DMS53 treated with DMSO at 0.1 percent for 48 hours (cell line): ENCODE measurements at regions not wholly inside any gene's neighbourhood (a gene's known extent, or its start where the extent isn't known, plus 50 kb on each side); places are given as distances from the start of the nearest gene placed in this dataset.
"Not testable (repeated sequence)": the region's sequence is repeated elsewhere in the genome, so short reads cannot be mapped to it uniquely, and the experiment has no call there.

ENCODE experiments used
- DNase-seq: peaks from one replicate; lab custom pipeline; 2025; ENCODE audit not compliant: unreplicated experiment; lab: John Stamatoyannopoulos, UW

DNA sequence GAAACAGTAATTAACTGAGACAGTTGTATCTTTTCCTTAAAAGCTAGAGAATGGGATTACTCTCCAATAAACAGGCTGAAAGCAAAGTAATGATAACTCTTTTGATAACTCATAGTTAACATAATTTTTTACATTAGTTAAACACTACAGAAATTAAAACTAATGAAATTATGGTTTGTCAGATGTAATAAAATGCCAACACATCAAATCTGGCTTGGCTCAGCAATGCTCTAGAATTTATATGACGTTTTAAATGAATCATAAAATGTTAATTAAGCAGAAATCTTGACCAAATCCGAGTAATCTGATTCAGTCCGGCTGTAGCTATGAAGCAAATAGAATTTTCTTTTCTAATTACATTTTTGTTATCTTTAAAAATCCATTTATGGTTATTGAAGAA is 244.2 kb upstream of the NR3C2 start:
- no peak for DNase-seq

DNA sequence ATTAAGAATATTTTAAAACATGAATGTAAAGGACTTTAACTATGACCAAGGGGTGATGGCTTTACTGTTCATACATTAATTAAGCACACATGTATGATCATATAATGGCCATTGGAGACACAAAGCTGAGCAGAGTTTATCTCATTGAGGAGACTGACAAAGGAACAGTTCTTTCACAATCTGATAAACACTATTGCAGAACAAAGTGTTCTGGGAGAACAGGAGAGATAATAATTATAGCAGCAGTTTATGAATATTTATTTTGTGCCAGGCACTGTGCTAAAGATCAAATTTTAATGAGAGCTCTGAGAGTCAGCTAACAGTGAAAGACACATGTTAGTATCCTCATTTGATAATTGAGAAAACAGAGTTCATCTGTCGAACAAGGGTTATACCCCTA is 242.4 kb upstream of the NR3C2 start:
- no peak for DNase-seq

DNA sequence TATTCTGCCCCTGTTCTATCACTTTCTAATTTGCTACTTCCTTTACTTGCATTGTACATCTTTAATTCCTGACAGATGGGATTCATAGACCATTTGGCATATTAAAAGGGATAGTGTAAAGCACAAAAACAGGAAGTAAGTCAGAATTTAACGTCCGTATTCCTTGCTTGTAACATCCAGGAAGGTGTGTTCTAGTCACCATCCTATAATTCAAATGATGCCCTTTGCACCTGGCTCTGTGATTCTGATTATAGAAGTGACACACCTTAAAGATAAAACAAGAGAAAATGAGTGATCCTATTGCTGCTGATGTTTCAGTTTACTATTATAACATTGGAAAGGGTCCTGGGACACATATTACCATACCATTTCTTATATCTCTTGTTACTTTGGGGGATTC is 238.7 kb upstream of the NR3C2 start:
- DNase-seq = no peak

DNA sequence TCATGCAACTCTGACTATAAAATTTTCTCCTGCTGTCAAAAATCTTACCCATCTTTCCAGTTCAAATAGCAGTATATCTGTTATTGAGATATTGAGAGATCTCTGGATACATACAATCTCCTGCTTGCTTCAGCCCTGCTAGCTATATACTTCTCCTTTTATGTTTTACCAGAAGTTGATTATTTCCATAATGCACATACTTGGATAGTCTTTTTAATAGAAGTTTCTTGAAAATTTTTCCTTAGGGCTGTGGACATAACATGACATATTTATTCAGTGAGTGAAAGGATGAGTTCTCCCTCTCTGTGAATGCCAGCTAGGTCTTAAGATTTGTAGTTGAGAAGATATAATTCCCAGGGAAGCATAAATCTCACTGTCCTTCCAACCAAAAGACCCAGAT is 234.1 kb upstream of the NR3C2 start:
- DNase-seq = no peak

DNA sequence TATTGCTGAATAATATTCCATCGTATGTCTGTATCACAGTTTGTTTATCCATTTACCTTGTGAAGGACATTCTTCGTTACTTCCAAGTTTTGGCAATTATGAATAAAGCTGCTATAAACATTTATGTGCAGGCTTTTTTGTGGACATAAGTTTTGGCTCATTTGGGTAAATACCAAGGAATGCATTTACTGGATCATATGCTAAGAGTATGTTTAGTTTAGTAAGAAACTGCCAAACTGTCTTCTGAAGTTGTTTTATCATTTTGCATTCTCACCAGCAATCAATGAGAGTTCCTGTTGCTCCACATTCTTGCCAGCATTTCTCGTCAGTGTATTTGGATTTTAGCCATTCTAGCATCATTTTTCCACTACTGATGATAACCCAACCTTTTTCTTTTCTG is 232.7 kb upstream of the NR3C2 start:
- DNase-seq = no peak

DNA sequence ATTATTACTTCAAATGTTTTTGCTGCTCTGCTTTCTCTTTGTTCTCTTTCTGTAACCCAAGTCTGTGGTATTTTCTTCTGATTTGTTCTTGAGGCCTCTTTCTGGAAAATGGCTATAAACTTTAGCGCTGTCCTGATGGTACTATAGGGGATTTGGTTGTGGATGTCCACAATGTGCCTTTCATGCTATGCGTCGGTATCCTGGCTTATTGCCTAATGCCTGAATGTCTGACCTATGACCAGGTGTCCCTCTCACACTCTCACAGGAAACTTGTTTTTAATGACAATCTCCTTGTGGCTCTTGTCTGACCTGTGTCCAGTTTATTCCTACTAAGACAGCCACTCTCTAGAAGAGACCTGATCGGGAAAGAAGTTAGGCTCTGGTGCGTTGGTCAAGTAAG is 222.4 kb upstream of the NR3C2 start:
- no peak for DNase-seq

DNA sequence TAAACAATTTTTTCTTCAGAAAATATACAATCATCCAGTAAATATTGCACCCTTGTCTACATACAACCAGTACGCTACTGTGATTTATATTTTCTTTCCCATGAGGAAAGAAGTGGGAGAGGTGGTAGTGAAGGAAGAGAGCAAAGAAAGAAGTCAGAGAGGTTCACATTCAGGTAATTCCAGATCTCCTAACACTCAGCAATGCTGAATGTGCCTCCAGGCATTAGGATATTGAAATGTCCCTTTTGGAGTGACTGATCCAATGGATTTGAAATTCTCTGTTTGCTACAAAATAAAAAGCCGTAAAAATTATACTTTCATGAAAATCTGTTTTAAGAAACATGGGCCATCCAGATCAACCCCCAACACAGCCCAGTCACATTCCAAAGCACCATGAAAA is 211.9 kb upstream of the NR3C2 start:
- DNase-seq = no peak

DNA sequence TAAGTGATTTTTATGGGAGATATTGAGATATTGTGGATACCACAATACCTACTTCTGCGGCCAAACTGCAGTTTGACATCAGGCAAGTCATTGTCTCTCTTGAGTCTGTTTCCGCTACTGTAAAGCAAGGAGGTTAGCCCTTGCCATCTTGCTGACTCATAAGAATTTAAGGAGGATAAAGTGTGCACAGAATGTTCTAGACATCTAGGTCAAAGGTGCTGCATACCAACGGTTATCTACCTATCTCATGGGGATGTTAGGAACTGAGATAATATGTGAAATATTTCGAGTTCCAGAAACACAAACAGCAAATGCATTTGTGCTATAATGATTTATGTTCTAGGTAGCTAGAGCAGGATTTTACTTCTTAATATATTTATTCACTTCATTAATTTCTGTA is 211.5 kb upstream of the NR3C2 start:
- DNase-seq = no peak

DNA sequence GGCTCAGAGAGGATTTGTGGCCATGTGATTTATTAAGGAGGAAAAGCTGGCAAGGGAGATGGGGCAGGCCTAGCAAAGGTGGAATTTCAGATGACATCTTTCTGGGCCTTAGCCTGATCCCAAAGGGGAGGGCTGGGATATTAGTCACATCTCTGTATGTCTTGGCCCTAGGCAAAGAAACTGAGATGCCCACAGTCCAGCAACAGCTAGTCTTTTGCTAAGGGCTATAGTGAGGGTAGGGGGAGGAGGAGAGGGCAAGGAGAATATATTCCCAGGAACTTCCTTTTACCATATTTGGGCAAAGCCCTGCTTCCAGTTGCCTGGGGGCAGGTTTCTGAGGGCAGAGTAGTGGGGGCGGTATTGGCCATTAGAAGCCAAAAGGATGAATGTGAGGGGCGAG is 209.8 kb upstream of the NR3C2 start:
- DNase-seq = no peak

DNA sequence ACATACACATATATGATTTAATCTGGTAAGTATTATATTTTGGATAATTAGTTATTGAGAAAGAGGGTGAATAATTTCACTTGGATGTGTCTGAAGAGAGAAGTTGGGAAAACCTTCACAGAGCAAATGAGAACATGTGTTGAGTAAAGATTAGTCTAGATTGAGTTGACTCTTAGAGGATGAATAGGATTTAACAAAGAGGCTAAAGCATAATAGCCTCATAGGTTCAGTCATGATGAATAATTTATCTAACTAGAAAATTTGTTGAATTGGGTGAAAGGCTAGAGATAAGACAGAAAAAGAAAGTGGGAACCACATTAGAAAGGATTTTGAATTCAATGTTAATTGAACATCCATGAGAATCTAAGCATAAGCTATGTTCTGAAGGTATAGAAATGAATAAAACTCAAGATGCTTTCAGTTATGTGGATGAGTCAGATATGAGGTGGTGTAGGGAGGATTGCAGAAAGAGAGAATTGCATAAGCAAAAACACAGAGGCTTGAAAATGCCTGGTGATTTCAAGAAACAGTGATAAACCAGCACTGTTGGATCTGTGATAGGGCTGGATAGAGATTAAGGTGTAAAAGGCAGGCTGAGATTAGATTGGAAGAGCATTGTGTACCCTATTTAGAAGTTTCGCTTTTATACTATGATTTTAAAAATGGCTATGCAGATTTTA is 207.6 kb upstream of the NR3C2 start:
- DNase-seq = no peak

DNA sequence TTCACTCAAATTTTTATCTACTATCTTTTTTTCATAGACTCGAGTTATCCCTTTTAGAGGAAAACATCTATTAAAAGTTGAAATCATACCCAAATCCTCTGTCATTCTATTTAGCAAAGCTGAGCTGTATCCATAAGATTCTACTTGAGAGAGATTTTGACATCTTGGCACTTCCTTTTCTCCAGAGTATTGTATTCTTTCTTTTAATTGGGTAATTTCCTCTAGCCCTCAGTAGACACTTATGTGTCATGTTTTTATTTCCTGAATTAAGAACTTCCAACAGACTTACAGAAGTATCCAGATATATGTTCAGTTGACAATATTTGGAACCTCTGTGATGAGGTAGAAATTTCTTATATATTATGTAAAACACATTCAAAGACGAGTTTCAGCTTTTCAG is 201.6 kb upstream of the NR3C2 start:
- no peak for DNase-seq

DNA sequence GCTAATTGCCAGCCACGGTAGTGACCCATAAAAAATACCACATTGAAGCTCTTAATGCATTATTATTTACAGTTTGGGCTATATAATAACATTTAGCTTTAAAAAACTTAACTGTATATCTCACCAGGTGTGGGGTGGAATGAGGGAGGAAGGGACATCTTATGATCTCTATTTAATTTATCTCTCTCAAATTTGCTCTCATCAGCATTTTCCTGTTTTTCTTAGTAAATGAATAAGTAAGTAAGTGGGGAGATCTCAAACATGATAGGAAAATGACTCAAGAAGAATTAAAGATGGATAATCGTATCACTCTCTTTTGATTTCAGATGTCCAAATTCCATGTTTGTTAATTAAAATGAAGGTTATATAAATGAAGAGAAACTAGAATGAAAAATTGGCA is 200.7 kb upstream of the NR3C2 start:
- no peak for DNase-seq

DNA sequence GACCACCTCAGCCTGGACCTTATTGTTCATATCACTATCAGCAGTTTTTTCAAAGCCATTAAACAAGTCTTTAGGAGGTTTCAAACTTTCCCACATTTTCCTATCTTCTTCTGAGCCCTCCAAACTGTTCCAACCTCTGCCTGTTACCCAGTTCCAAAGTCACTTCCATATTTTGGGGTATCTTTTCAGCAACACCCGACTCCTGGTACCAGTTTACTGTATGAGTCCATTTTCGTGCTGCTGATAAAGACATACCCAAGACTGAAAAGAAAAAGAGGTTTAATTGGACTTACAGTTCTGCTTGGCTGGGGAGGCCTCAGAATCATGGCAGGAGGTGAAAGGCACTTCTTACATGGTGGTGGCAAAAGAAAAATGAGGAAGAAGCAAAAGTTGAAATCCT is 195.9 kb upstream of the NR3C2 start:
- not testable (repeated sequence) for DNase-seq

DNA sequence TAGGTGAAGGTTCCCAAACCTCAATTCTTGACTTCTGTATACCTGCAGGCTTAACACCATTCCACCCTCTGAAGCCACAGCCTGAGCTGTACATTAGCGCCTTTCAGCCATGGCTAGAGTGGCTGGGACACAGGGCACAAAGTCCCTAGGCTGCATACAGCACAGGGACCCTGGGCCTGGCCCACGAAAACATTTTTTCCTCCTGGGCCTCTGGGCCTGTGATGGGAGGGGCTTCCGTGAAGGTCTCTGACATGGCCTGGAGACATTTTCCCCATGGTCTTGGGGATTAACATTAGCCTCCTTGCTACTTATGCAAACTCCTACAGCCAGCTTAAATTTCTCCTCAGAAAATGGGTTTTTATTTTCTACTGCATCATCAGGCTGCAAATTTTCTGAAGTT is 195.2 kb upstream of the NR3C2 start:
- DNase-seq = not testable (repeated sequence)

DNA sequence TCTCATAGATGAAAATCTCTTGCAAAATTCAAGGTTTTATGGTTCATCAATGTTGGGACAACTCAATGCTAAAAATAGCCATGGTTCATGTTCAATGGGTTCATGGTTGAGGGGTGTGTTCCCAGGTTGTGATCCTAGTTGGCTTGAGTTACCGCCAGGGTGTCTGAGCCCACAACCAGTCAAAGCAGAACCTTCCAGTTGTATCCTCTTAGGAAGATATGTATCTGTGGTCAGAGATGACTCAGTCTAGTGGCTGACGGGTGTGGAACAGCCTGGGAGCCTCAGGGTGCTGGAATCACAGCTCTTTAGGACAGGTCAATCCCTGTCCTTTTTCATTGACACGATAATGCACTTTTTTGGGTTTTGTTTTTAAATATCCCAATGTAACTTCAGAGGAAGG is 192.3 kb upstream of the NR3C2 start:
- no peak for DNase-seq

DNA sequence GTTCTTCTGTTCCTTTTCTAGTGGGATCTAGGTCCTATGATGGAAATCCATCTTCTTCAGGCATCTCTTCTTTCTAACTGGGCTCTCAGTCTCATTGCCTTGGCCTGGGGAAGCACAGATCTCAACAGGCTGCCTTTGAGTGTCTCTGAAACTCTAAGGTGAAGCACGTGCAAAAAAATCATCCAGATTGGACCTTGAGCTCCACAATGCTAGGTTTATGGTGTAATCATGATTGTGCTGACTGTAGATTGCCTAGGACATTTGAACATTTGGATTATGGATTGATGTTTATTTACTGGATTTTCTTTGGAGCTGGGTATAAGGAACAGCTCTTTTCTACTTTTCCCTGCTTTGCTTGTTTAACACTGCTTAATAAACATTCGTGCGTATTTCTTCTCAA is 191.5 kb upstream of the NR3C2 start:
- no peak for DNase-seq

DNA sequence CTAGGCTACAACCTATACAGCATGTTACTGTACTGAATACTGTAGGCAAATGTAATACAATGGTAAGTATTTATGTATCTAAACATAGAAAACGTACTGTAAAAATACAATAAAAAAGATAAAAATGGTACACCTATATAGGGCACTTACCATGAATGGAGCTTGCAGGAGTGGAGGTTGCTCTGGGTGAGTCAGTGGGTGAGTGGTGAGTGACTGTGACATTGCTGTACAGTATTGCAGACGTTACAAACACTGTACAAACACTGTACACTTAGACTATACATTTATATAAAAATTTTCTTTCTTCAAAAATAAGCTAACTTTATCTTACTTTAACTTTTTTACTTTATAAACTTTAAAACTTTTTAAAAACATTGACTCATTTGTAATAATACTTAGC is 190.3 kb upstream of the NR3C2 start:
- DNase-seq = no peak

DNA sequence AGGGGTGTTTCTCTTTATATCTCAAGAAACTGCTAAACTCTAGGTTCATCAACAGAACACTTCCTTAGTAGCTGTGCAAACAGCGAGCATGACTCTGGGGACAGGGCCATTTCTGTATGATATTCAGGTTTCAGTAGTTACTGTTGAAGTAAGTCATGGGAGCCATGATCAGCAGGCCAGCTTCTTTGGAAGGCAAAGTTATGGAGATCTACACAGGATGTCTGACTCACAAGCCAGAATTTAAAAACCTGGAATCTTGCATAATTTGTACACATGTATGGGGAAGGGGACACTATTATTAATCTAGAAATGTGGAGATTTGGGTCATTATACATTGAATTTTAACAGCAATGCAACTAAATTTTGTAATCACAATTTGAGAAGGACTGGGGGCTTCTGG is 187.8 kb upstream of the NR3C2 start:
- no peak for DNase-seq

DNA sequence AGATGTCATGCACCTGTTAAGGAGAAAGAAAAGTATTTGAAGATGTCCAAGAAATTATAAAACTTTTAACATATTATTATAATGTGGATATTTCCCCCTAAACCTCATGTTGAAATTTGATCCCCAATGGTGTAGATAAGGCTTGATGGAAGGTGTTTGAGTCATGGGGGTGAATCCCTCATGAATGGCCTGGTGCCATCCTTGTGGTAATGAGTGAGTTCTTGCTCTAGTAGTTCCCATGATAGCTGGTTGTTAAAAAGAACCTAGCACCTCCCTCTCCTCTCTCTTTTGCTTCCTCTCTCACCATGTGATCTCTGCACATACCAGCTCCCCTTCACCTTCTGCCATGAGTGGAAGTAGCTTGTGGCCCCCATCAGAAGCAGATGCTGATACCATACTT is 176.6 kb upstream of the NR3C2 start:
- no peak for DNase-seq

DNA sequence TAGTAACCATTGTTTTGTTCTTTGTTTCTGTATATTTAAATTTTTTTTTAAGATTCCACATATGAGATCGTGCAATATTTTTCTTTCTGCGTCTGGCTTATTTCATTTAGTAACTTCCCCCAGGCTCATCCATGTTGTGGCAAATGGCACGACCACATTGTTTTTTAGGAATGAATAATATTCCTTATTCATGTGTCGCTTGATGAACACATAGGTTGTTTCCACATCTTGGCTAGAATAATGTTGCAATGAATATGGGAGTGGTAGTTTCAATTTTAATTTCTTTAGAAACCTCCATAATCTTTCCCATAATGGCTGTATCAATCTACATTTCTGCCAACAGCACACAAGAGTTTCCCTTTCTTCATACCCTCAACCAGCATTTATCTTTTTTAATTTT is 166.8 kb upstream of the NR3C2 start:
- no peak for DNase-seq

DNA sequence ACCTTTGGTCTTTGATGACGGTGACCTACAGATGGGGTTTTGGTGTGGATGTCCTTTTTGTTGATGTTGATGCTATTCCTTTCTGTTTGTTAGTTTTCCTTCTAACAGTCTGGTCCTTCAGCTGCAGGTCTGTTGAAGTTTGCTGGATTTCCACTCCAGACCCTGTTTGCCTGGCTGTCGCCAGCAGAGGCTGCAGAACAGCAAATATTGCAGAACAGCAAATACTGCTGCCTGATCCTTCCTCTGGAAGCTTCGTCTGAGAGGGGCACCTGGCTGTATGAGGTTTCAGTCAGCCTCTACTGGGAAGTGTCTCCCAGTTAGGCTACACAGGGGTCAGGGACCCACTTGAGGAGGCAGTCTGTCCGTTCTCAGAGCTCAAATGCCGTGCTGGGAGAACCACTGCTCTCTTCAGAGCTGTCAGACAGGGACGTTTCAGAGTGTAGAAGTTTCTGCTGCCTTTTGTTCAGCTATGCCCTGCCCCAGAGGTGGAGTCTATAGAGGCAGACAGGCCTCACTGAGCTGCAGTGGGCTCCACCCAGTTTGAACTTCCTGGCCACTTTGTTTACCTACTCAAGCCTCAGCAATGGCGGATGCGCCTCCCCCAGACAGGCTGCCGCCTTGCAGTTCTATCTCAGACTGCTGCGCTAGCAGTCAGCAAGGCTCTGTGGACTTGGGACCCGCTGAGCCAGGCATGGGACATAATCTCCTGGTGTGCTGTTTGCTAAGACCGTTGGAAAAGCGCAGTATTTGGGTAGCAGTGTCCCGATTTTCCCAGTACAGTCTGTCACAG is 156.4 kb upstream of the NR3C2 start:
- peak; percentile 59 for DNase-seq

DNA sequence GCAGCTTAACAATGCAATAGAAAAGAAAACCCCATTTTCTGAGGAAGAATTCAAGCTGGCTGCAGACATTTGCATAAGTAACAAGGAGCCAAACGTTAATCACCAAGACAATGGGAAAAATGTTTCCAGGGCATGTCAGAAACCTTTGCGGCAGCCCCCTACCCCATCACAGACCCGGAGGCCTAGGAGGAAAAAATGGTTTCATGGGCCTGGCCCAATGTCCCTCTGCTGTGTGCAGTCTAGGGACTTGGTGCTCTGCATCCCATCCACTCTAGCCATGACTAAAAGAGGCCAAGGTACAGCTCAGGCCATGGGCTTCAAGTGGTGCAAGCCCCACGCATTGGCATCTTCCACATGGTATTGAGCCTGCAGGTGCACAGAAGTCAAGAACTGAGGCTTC is 147.0 kb upstream of the NR3C2 start:
- DNase-seq = no peak

DNA sequence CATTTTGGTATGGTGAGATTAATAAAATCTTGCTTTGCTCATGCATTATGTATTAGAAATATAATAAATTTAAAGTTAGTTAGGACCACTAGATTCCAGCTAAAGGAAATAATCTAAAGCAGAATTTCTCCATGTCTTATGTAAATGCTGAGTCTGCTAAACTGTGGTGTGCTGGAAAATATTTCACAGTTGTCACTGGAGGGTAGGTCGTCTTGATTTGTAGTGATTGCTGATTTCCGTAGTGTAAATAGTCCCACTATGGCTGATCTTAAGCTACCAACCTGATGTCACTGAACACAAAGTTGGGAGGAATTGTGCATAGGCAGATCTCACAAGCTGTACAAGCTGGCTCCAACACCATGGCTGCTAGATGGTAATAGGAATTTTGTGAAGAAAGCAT is 133.4 kb upstream of the NR3C2 start:
- DNase-seq = no peak
